ENCODE measurements at regions not wholly inside any gene's neighbourhood (a gene's known extent, or its start where the extent isn't known, plus 50 kb on each side); places are given as distances from the start of the nearest gene placed in this dataset.
"Not testable (repeated sequence)": the region's sequence is repeated elsewhere in the genome, so short reads cannot be mapped to it uniquely, and the experiment has no call there.

DNA sequence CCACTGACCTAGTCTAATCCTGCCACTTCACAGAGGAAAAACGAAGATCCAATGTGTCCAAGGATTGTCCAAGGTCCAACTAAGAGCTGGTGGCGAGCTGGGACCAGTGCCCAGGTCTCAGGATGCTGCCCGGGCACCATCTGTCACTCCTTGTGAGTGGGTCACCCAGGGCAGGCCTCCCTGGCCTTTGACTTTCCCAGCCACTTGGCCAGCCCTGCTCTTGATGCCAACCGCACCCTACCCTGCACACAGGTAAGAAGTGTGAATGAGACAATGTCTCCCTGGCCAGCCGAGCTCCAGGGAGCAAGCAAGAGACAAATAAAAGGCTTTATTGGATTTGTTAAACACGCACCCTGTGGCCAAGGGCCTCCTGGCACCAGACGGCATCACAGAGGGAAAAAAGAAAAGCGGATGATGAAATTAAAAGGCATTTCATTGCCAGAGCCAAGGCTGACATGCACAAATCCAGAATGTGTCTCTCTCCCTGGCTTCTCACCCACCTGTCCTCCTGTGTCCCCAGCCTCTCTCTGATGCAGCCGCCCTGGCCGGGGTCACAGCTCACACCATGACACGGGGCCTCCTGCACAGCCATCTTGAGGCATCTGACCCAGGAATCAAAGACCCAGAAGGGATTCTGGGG is 72.8 kb downstream of the CAMK2N1 start:
- H3K9me3 Mint-ChIP-seq (ENCODE audit: low read depth) = no peaks in the 10 kb centered on the region
- ATAC-seq (no peak), DNase-seq (no peak)
- H3K27me3 Mint-ChIP-seq = peaks cover 16% of the 10 kb centered on the region
- peaks cover 3% of the 10 kb centered on the region for H3K4me1 Mint-ChIP-seq
- no peaks in the 10 kb centered on the region for H3K36me3 Mint-ChIP-seq
- no peak overlapping the region for H3K4me3 Mint-ChIP-seq
- CTCF ChIA-PET = no interaction called here
- no peak overlapping the region for H3K27ac Mint-ChIP-seq

DNA sequence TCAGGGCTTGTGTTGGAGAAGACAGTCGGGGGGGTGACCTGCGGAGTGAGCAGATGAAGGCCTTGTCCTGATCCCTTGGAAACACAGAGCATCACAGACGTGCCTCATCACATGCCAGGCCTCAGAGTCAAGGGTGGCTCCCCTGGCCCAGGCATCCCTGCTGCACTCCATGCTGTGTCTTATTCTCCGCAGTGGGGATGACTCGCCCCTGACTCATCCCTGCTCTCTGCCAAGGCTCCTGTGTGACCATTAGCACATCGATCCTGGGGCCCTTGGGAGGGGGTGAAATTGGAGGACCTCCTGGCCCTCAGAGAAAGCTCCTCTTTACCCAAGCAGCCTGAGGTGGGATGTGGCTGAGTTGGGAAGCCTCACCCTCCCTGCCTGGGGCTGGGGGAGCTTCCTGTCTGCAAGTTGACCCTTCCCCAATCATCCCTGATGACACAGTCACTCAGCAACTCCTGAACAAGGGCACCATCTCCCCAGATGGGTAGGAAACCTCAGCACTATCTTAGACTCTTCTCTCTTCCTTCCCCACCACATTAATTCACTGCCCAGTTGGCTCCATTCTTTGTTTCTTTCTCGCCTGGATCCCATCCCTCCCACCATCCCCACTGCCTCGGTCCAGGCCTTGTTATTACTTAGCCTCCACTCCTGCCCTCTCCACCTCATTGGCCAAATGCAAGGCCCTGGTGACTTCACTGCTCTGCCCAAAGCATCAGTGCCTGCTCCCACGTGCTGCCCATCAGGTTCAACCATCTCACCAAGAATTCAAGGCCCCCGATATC is 74.6 kb downstream of the CAMK2N1 start:
- peaks cover 23% of the 10 kb centered on the region for H3K27me3 Mint-ChIP-seq
- peak; percentile 34 for DNase-seq
- CTCF ChIA-PET = no interaction called here

DNA sequence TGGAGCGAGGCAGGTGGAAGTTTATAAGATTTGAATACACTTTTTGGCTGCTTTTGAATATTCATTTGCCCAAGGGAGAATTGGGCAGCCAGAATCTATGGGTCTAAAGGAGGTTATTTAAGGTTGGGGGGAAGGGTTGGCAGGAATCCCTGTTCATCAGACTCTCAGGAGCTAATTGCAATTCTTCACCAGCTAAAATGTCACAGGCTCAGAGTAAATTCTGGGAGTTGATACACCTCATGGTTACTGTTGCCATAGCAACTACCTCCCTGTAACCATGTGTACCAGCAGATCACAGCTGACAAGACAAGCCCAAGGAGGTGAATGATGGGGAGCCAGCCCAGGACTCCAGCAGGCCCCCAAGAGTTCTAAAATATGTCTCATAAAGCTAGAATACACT is 75.5 kb downstream of the CAMK2N1 start:
- H3K9me3 Mint-ChIP-seq (ENCODE audit: low read depth) = no peaks in the 10 kb centered on the region
- CTCF ChIA-PET = no interaction called here
- no peak overlapping the region for H3K27ac Mint-ChIP-seq
- ATAC-seq = no peak
- DNase-seq = peak; percentile 1
- peaks cover 31% of the 10 kb centered on the region for H3K27me3 Mint-ChIP-seq
- no peaks in the 10 kb centered on the region for H3K36me3 Mint-ChIP-seq
- no peak overlapping the region for H3K4me3 Mint-ChIP-seq
- H3K4me1 Mint-ChIP-seq = peaks cover 3% of the 10 kb centered on the region

More for the DNA sequence above, 74.6 kb downstream of the CAMK2N1 start:
- Mint-ChIP-seq H3K9me3 (ENCODE audit: low read depth) (no peaks in the 10 kb centered on the region), H3K4me1 (peaks cover 3% of the 10 kb centered on the region), H3K4me3 (no peak overlapping the region), H3K36me3 (no peaks in the 10 kb centered on the region), H3K27ac (no peak overlapping the region)
- ATAC-seq = no peak

DNA sequence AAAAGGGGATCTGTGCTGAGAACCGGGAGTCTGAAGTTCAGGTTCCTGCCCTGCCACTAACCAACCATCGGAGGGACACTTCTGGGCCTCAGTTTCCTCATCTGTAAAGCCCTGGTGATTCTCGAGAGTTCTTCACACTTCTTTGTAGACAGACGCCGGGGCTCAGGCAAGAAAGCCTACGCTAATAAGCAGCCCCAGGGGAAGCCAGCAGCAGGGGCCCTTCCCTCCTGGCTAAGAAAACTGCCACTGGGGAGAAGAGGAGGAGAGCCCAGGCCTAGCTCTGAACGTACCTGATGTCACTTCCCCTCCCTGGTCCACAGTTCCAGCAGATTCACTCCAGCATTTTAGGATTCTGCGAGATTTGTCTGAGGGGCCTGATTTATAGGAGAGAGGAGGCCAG is 76.0 kb downstream of the CAMK2N1 start:
- Mint-ChIP-seq H3K9me3 (ENCODE audit: low read depth) (no peaks in the 10 kb centered on the region), H3K36me3 (no peaks in the 10 kb centered on the region), H3K27me3 (peaks cover 34% of the 10 kb centered on the region), H3K4me3 (no peak overlapping the region), H3K4me1 (peaks cover 3% of the 10 kb centered on the region), H3K27ac (no peak overlapping the region)
- ATAC-seq (no peak), DNase-seq (no peak)
- CTCF ChIA-PET = no interaction called here

GRCh38 chr1:20409012-20409411 is 77.0 kb downstream of the CAMK2N1 start:
- CTCF ChIA-PET = no interaction called here
- peaks cover 40% of the 10 kb centered on the region for H3K27me3 Mint-ChIP-seq

DNA sequence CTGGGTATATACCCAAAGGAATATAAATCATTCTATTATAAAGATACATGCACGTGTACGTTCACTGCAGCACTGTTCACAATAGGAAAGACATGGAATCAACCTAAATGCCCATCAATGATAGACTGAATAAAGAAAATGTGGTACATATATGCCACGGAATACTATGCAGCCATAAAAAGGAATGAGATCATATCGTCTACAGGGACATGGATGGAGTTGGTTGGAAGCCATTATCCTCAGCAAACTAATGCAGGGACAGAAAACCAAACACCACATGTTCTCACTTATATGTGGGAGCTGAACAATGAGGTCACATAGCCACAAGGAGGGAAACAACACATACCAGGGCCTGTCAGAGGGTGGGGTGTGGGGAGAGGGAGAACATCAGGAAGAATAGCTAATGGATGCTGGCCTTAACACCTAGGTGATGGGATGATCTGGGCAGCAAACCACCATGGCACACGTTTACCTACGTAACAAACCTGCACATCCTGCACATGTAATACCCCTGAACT is 77.8 kb downstream of the CAMK2N1 start:
- not testable (repeated sequence) for ATAC-seq; H3K9me3 Mint-ChIP-seq (ENCODE audit: low read depth); H3K4me3 Mint-ChIP-seq; H3K27ac Mint-ChIP-seq; H3K4me1 Mint-ChIP-seq; H3K36me3 Mint-ChIP-seq; DNase-seq
- CTCF ChIA-PET = interaction anchor here (0.6 kb wide), 1 partner anchor 26 kb away, joined by 3 read pairs; no protein-coding TSS in a partner anchor
- H3K27me3 Mint-ChIP-seq = peaks cover 47% of the 10 kb centered on the region

More at GRCh38 chr1:20409012-20409411, 77.0 kb downstream of the CAMK2N1 start:
- DNase-seq (no peak), ATAC-seq (no peak)
- Mint-ChIP-seq H3K36me3 (no peaks in the 10 kb centered on the region), H3K4me1 (no peaks in the 10 kb centered on the region), H3K27ac (no peak overlapping the region), H3K4me3 (no peak overlapping the region), H3K9me3 (ENCODE audit: low read depth) (no peaks in the 10 kb centered on the region)

GRCh38 chr1:20405893-20406604 is 80.0 kb downstream of the CAMK2N1 start:
- Mint-ChIP-seq H3K36me3 (no peaks in the 10 kb centered on the region), H3K27ac (no peak overlapping the region), H3K9me3 (ENCODE audit: low read depth) (no peaks in the 10 kb centered on the region), H3K27me3 (peaks cover 58% of the 10 kb centered on the region), H3K4me3 (no peak overlapping the region), H3K4me1 (no peaks in the 10 kb centered on the region)
- ATAC-seq = no peak
- CTCF ChIA-PET = interaction anchor here (1.3 kb wide), 1 partner anchor 193 kb away, joined by 3 read pairs; no protein-coding TSS in a partner anchor
- DNase-seq = peak; percentile 27

DNA sequence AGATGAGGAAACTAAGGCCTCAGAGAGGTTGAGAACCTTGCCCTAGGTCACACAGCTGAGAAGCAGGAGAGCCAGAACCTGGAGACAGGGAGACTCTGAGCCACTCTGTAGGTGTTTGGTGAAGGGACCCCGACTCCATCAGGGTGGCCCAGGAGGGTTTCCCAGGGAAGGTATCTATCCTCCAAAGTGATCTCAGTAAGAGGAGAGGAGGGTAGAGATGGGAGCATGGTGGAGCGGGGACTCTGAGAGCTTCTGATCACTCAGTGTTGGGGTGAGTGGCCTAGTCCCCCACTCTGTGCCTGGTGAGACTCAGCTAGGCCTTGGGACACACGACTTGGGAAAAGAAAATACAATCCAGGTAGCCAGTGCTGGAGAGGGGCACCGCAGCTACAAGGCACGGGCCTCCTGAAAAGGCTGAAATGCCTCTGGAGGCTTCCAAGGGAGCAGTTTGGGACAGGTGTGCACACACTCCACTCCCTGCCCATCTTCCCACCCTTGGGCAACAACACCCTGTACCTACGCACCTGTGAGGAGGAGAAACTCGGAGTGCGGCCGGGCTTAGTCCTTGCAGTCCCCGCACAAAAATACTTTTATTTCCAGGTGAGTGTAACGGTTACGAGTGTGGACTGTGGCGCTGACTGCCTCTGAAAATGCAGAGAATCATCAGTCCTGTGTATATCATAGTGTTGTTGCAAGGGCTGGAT is 80.8 kb downstream of the CAMK2N1 start:
- Mint-ChIP-seq H3K27ac (no peak overlapping the region), H3K36me3 (no peaks in the 10 kb centered on the region), H3K27me3 (peaks cover 60% of the 10 kb centered on the region), H3K9me3 (ENCODE audit: low read depth) (no peaks in the 10 kb centered on the region), H3K4me3 (no peak overlapping the region), H3K4me1 (no peaks in the 10 kb centered on the region)
- CTCF ChIA-PET = interaction anchor here (1.3 kb wide), 1 partner anchor 192 kb away, joined by 3 read pairs; no protein-coding TSS in a partner anchor
- no peak for DNase-seq
- ATAC-seq = no peak

Data from activated CD8-positive, alpha-beta memory T cell treated with anti-CD3 and anti-CD28 coated beads, Interleukin-2, amount 10 ng/mL, durations not matched to agents 7 days and 5 days (primary cell).